Astrocyte of the hippocampus (primary cell): ENCODE measurements at regions not wholly inside any gene's neighbourhood (a gene's known extent, or its start where the extent isn't known, plus 50 kb on each side); places are given as distances from the start of the nearest gene placed in this dataset.

Experiments
- DNase-seq: peaks from one replicate; pipeline ENCODE4 v3.0.0; 2011; ENCODE audit warnings: low read depth, low spot score

GRCh38 chr1:208419746-208420420, 175.7 kb upstream of the PLXNA2 start:
- no peak for DNase-seq

DNA sequence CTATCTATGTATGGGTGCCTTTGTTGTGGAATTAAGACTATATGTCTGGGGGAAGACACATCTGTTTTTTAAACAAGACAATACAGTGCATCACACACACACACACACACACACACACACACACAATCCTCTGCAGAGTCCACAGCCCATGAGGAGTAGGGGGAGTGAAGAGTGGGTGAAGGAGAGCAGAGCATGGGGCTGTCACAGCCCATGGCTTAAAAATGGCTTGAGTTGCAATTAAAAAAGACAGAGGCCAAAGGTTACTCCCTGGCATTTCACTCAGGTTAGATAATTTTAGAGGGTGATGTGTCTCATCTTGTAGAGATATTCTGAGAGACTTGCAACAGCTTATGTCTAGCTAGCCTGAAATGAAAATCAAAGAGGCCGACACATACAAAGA, 176.5 kb upstream of the PLXNA2 start:
- no peak for DNase-seq

DNA sequence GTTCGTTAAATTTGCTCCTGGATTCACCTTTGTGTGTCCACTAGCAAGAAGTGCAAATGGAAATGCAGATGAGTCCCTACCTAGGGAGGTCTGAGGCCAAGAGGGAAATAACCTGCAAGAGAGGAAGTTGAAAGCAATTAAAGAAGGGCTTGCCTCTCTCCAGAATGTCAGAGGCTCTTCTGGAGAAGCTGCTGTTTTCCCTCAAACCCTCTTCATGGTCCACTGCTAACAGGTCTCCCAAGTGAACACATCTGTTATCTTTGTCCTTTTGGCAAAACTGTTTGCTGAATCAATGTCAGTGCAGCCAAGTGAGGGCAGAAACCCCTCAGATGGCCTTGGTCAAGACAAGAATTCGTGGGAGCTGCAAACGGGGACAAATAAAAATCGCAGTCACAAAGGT, 177.3 kb upstream of the PLXNA2 start:
- DNase-seq: no peak

DNA sequence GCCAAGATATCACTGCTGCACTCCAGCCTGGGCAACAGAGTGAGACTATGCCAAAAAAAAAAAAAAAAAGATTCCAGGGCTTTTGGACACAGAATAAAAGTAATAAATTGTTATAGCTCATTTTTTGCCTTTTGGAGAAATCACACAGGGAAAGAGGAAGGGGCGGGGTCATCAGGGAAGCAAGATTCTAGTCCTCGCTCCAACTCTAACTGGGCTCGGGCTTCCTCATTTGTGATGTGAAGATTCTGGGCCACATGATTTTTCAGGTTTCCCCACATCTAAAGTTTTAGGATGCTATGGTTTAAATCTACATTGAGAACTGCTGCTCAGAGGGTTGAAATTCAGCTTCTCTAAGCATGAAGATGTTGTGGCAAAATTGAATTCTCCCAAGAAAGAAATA, 179.3 kb upstream of the PLXNA2 start:
- no peak for DNase-seq

DNA sequence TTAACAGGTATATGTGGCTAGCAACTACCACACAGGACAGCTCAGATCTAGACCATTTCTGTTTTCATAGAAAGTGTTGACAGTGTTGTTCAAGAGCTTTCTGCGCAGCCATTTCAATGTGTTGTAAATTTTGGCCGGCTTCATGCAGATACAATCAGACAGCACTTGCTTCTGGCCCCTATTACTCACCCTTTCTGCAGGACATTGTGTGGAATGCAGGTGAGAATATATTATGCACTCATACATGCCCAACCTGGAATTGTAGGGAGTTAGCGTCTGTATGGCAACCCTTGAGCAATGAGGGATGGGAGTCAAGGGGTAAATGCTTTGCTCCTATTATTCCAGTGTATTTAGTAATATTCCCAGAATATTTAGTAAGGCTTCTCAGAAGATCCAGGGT, 180.9 kb upstream of the PLXNA2 start:
- no peak for DNase-seq

- no peak for DNase-seq
These were observed 186.0 kb upstream of the PLXNA2 start for GRCh38 chr1:208430220-208430619.

DNA sequence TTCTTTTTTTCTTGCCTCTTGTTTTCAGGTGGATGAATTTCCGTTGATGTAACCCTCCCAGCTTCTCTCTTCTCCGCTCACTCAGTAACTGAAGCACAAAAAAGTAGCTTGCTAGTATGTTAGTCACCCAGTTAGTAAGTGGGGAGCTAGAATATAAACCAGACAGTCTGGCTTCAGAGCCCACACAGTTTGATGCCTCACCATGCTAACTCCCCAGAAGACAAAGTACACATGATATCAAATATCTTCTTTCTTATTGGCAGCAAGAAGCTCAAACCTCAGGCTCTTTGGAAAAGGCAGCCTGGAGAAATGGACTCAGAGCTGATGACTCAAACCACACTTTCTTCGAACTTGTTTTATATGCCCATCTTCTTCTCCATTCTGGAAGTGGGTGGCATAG, 187.5 kb upstream of the PLXNA2 start:
- peak; percentile 58 for DNase-seq

DNA sequence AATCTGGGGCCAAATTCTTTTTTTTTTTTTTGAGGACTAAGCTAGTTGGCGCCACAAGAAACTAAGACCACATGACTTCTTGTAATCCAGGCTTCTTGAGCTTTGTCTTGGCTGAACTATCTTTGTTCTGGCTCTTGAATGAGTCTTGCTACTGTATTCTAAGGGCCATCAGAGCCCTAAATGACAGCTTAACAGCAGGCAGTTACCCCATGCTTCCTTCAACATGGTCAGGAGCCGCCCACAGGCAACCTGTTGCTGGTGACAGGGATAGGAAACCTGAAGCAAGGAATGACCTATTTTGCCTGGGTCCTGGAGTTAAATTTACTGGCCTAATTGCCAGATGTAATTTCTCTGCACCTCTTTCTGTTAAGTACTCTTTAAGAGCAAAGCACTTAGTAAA, 188.2 kb upstream of the PLXNA2 start:
- no peak for DNase-seq

GRCh38 chr1:208433086-208433485, 188.9 kb upstream of the PLXNA2 start:
- peak; percentile 60 for DNase-seq

DNA sequence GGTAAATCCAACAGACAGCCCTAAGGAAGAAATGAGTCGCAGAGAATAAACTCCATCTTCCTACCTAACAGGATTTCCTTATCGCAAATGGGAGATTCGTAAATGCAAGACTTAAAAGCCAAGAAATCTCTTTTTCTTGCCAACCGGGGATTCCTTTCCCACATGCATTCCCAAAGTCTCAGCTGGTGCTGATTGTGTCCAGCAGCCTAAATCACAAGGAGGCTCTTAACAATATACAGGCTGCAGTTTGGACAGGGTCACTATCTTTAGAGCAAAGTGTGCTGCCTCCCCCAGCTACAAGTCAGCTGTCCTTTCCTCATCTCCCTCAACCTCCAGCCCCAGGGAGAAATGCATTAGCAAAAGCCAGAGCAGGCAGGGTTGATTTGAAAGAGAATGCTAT, 189.8 kb upstream of the PLXNA2 start:
- no peak for DNase-seq

DNA sequence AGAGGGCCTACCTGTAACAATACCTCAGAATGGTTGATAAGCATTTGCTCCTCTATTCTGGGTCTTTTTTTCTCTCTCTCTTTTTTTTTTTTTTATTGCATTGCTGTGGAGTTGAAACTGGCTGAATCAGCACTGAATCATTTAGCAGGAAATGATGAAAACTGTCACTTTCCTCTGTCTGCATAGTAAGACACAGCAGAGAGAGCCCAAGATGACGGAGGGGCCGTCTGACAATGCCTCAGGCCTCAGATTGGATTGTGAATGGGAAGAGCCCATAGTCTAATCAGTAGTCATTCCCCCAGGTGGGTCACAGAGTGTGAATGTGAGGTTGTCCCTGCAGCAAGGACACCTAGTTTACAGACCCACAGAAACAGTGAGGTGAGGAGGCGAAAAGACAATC, 193.2 kb upstream of the PLXNA2 start:
- DNase-seq: peak; percentile 46

- no peak for DNase-seq
These were observed 194.0 kb upstream of the PLXNA2 start for GRCh38 chr1:208438112-208438699.

- DNase-seq: no peak
These were observed 201.6 kb upstream of the PLXNA2 start for GRCh38 chr1:208445758-208446203.

DNA sequence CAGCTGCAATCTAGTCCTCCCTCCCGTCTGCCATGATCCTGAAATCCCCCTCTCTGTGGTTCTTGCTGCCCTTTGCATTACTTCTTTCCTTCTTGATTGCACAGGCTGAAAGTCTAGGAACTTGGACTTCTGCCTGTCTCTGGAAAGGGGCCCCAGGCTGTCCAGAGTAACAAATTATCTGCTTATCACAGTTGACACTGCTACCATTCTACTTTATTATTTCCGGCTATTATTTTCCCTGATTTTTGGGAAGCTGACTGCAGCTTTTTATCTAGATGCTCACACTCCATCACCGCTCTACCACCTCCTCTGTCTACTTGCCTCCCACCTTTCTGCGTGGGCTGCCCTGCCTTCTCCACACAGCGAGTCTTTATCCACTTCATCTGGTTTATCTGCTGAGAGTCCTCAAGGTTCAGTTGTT, 202.1 kb upstream of the PLXNA2 start:
- DNase-seq: no peak

DNA sequence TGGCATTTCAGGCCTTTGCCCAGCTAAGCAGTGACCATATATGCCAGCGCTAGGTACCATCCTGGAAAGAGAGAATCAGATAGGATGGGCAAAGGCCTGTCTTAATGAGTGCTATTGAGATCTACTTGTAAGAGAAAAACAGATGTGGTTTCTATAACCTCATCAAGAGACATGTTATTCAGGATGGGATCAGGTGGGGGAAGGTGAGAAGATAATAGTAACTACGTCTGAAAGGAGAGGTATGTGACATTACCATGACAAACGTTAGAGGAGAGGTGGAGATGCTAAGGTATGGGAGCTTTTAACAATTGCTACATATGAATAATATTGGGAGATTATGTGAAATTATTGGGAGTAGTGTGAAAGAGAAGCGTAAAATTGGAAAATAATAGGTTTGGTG, 204.2 kb upstream of the PLXNA2 start:
- DNase-seq: no peak

GRCh38 chr1:208449951-208450350, 205.8 kb upstream of the PLXNA2 start:
- DNase-seq: no peak

DNA sequence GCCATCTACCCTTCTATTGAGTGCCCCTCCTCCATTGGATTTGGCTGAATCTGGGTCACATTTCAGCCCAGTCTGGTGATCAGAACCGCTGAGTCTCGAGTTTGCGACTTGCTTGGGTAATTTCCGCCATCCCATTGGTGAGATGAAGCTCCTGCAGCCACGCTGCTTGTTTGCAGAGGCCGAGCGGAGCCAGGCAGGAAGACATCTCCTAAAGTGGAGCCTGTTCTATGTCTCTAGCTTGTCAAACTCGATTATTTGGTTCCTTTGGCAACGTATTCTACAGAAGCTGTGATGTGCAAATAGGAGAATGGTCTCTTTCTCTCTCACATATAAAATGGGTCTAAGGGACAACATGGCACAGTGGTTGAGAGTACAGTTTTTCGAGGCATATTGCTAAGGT, 206.8 kb upstream of the PLXNA2 start:
- DNase-seq: no peak

GRCh38 chr1:208455821-208456220, 211.6 kb upstream of the PLXNA2 start:
- peak; percentile 47 for DNase-seq

DNA sequence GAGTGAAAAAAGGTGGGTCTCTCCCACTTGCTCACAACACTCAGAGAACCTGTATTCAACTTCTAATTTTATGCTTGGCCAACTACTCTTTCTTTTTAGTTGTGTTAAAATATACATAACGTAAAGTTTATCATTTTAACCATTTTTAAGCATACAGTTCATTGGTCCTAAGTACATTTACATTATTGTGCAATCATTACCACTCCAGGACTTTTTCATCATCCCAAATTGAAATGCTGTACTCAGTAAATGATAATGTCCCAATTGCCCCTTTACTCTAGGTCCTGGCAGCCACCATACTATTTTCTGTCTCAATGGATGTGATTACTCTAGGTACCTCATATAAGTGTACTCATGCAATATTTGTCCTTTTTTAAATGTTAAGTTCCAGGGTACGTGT, 212.3 kb upstream of the PLXNA2 start:
- no peak for DNase-seq

DNA sequence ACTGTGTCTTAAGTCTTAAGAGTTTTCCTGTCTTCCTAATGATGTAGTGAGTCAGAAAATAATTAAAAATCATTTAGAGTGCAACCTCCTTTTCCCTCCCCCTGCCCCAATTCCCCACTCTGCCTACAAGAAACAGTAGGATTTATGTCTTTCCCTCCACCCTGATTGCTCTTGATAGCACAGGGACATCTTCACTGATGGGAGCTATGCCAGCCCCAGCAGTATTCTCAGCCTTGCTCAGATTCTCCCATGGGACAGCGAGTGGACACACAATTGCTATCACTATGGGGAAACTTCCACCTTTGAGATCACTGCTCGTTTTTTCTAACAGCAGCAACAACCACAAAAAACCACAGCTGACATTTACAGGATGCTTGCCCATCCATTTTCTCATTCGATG, 216.6 kb upstream of the PLXNA2 start:
- DNase-seq: no peak

- DNase-seq: no peak
These were observed 217.5 kb upstream of the PLXNA2 start for GRCh38 chr1:208461680-208462079.

GRCh38 chr1:208462761-208463160, 218.6 kb upstream of the PLXNA2 start:
- no peak for DNase-seq

- DNase-seq: no peak
These were observed 221.1 kb upstream of the PLXNA2 start for GRCh38 chr1:208465266-208465665.
